HG02759 (cell line): ENCODE measurements at regions not wholly inside any gene's neighbourhood (a gene's known extent, or its start where the extent isn't known, plus 50 kb on each side); places are given as distances from the start of the nearest gene placed in this dataset.

Experiments used
- ATAC-seq: cut with Tn5 transposase; IDR thresholded peaks from one replicate; pipeline ENCODE4 v1.9.1; 2021; ENCODE audit warnings: mild to moderate bottlenecking, moderate library complexity; ENCODE audit not compliant: unreplicated experiment

GRCh38 chr12:69095765-69096477 is 143.4 kb upstream of the CPSF6 start:
- no peak for ATAC-seq

GRCh38 chr12:69096669-69097335 is 142.6 kb upstream of the CPSF6 start:
- no peak for ATAC-seq

GRCh38 chr12:69097619-69098368 is 141.6 kb upstream of the CPSF6 start:
- no peak for ATAC-seq

GRCh38 chr12:69099201-69099837 is 140.1 kb upstream of the CPSF6 start:
- ATAC-seq = no peak

GRCh38 chr12:69101505-69101904 is 137.9 kb upstream of the CPSF6 start:
- ATAC-seq = no peak

GRCh38 chr12:69102856-69103255 is 136.5 kb upstream of the CPSF6 start:
- ATAC-seq = no peak

GRCh38 chr12:69105101-69105962 is 134.0 kb upstream of the CPSF6 start:
- no peak for ATAC-seq

GRCh38 chr12:69106482-69107118 is 132.8 kb upstream of the CPSF6 start:
- ATAC-seq = no peak

- ATAC-seq = no peak
These were observed 131.8 kb upstream of the CPSF6 start for GRCh38 chr12:69107541-69107940.

GRCh38 chr12:69108037-69108436 is 131.3 kb upstream of the CPSF6 start:
- no peak for ATAC-seq

- no peak for ATAC-seq
These were observed 126.8 kb upstream of the CPSF6 start for GRCh38 chr12:69112616-69113015.

GRCh38 chr12:69115099-69115498 is 124.3 kb upstream of the CPSF6 start:
- ATAC-seq = no peak

GRCh38 chr12:69115951-69116350 is 123.4 kb upstream of the CPSF6 start:
- ATAC-seq = no peak

GRCh38 chr12:69117566-69118266 is 121.7 kb upstream of the CPSF6 start:
- no peak for ATAC-seq

GRCh38 chr12:69118516-69118915 is 120.9 kb upstream of the CPSF6 start:
- ATAC-seq = no peak

- ATAC-seq = no peak
These were observed 119.6 kb upstream of the CPSF6 start for GRCh38 chr12:69119770-69120169.

GRCh38 chr12:69120354-69120753 is 119.0 kb upstream of the CPSF6 start:
- ATAC-seq = no peak

- ATAC-seq = no peak
These were observed 116.1 kb upstream of the CPSF6 start for GRCh38 chr12:69123311-69123710.

GRCh38 chr12:69123919-69124638 is 115.3 kb upstream of the CPSF6 start:
- no peak for ATAC-seq
